BE2C (cell line): ENCODE measurements at regions not wholly inside any gene's neighbourhood (a gene's known extent, or its start where the extent isn't known, plus 50 kb on each side); places are given as distances from the start of the nearest gene placed in this dataset.

Source experiments
- DNase-seq: peaks from one replicate; pipeline ENCODE4 v3.0.0-alpha.2; 2020
- H3K27me3 ChIP-seq: fragments of 250-450 bp; sonication (Bioruptor Pico); 2 replicates; pipeline ENCODE4 v1.5.1; 2020; ENCODE audit warnings: mild to moderate bottlenecking
- H3K36me3 ChIP-seq: fragments of 250-450 bp; sonication (Bioruptor Pico); 2 replicates; pipeline ENCODE4 v1.5.1; 2020; ENCODE audit warnings: mild to moderate bottlenecking
- H3K4me1 ChIP-seq: fragments of 250-450 bp; sonication (Bioruptor Pico); 2 replicates; pipeline ENCODE4 v1.5.1; 2020
- H3K4me3 ChIP-seq: 2 replicates; pipeline ENCODE4 v1.5.1; 2011; ENCODE audit warnings: low read depth, low read length
- H3K9me3 ChIP-seq: fragments of 250-450 bp; sonication (Bioruptor Pico); 2 replicates; pipeline ENCODE4 v1.5.1; 2020
- CTCF ChIP-seq: IDR thresholded peaks from 2 replicates; pipeline ENCODE4 v1.5.1; 2012; ENCODE audit warnings: mild to moderate bottlenecking, low read depth, low read length

- no peak for TF ChIP-seq CTCF
- H3K4me1 ChIP-seq = no peaks in the 10 kb centered on the region
- H3K4me3 ChIP-seq = no peak overlapping the region
- no peaks in the 10 kb centered on the region for H3K9me3 ChIP-seq
- no peak for DNase-seq
- H3K36me3 ChIP-seq = no peaks in the 10 kb centered on the region
- H3K27me3 ChIP-seq = no peaks in the 10 kb centered on the region
Observed at GRCh38 chr2:111219285-111219684, 98.6 kb downstream of the BCL2L11 start.

GRCh38 chr2:111219734-111220505 lies 99.2 kb downstream of the BCL2L11 start:
- H3K36me3 ChIP-seq = no peaks in the 10 kb centered on the region
- DNase-seq = no peak
- no peak for TF ChIP-seq CTCF
- no peak overlapping the region for H3K4me3 ChIP-seq
- H3K27me3 ChIP-seq = no peaks in the 10 kb centered on the region
- H3K9me3 ChIP-seq = no peaks in the 10 kb centered on the region
- no peaks in the 10 kb centered on the region for H3K4me1 ChIP-seq

- H3K4me3 ChIP-seq = no peak overlapping the region
- DNase-seq = no peak
- no peaks in the 10 kb centered on the region for H3K4me1 ChIP-seq
- no peaks in the 10 kb centered on the region for H3K36me3 ChIP-seq
- no peaks in the 10 kb centered on the region for H3K9me3 ChIP-seq
- no peak for TF ChIP-seq CTCF
- no peaks in the 10 kb centered on the region for H3K27me3 ChIP-seq
Observed at GRCh38 chr2:111220962-111221361, 100.2 kb downstream of the BCL2L11 start.

- H3K4me1 ChIP-seq = no peaks in the 10 kb centered on the region
- no peak for DNase-seq
Observed at GRCh38 chr2:111221701-111222100, 101.0 kb downstream of the BCL2L11 start.

GRCh38 chr2:111222204-111222866 lies 101.6 kb downstream of the BCL2L11 start:
- TF ChIP-seq CTCF = no peak
- Histone ChIP-seq H3K4me1 (no peaks in the 10 kb centered on the region), H3K36me3 (no peaks in the 10 kb centered on the region), H3K9me3 (no peaks in the 10 kb centered on the region), H3K27me3 (no peaks in the 10 kb centered on the region), H3K4me3 (no peak overlapping the region)
- DNase-seq = no peak

More at GRCh38 chr2:111221701-111222100, 101.0 kb downstream of the BCL2L11 start:
- Histone ChIP-seq H3K36me3 (no peaks in the 10 kb centered on the region), H3K9me3 (no peaks in the 10 kb centered on the region), H3K27me3 (no peaks in the 10 kb centered on the region), H3K4me3 (no peak overlapping the region)
- TF ChIP-seq CTCF = no peak

GRCh38 chr2:111225856-111226255 lies 105.1 kb downstream of the BCL2L11 start:
- Histone ChIP-seq H3K4me1 (no peaks in the 10 kb centered on the region), H3K4me3 (no peak overlapping the region), H3K9me3 (no peaks in the 10 kb centered on the region), H3K36me3 (no peaks in the 10 kb centered on the region), H3K27me3 (no peaks in the 10 kb centered on the region)
- no peak for TF ChIP-seq CTCF
- DNase-seq = no peak
